GM12875 (cell line): ENCODE measurements at regions not wholly inside any gene's neighbourhood (a gene's known extent, or its start where the extent isn't known, plus 50 kb on each side); places are given as distances from the start of the nearest gene placed in this dataset.
"Not testable (repeated sequence)": the region's sequence is repeated elsewhere in the genome, so short reads cannot be mapped to it uniquely, and the experiment has no call there.

Experiments
- H3K4me3 ChIP-seq: one replicate; pipeline ENCODE4 v1.5.1; 2011; ENCODE audit warnings: low read depth, low read length, control low read depth
- TF ChIP-seq, protein P1 (sequence below): IDR thresholded peaks from 2 replicates; pipeline ENCODE4 v1.5.1; 2011; ENCODE audit warnings: low read depth, mild to moderate bottlenecking, control low read depth, inconsistent platforms, low read length, moderate library complexity, borderline replicate concordance; ENCODE audit not compliant: insufficient read depth

GRCh38 chr1:163610486-163610885 is 288.7 kb downstream of the NUF2 start:
- no peak overlapping the region for H3K4me3 ChIP-seq
- TF ChIP-seq, protein P1, sequence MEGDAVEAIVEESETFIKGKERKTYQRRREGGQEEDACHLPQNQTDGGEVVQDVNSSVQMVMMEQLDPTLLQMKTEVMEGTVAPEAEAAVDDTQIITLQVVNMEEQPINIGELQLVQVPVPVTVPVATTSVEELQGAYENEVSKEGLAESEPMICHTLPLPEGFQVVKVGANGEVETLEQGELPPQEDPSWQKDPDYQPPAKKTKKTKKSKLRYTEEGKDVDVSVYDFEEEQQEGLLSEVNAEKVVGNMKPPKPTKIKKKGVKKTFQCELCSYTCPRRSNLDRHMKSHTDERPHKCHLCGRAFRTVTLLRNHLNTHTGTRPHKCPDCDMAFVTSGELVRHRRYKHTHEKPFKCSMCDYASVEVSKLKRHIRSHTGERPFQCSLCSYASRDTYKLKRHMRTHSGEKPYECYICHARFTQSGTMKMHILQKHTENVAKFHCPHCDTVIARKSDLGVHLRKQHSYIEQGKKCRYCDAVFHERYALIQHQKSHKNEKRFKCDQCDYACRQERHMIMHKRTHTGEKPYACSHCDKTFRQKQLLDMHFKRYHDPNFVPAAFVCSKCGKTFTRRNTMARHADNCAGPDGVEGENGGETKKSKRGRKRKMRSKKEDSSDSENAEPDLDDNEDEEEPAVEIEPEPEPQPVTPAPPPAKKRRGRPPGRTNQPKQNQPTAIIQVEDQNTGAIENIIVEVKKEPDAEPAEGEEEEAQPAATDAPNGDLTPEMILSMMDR, result no peak

DNA sequence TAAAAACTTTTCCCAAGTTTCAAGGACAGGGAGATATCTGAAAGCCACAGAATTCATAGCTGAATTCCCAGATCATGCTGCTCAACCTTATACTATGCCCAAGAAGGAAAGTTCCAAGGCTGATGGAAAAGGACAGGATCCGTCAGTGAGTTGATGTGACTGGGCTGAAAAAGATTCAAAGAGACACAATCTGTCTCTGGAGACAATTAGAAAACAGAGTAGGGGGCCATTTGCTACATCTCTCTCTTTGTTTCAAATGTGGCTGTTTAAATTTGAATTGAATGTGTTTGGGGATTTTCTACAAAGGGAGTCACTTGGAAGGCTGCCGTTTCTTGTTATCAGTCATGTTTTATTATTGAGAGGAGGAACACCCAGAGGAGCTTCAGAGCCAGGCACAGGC is 292.6 kb downstream of the NUF2 start:
- TF ChIP-seq, protein P1, result no peak
- no peak overlapping the region for H3K4me3 ChIP-seq

GRCh38 chr1:163628034-163628773 is 306.4 kb downstream of the NUF2 start:
- H3K4me3 ChIP-seq, result no peak overlapping the region
- TF ChIP-seq, protein P1, result no peak

GRCh38 chr1:163632269-163632668 is 310.5 kb downstream of the NUF2 start:
- H3K4me3 ChIP-seq, result no peak overlapping the region
- TF ChIP-seq, protein P1, result no peak

DNA sequence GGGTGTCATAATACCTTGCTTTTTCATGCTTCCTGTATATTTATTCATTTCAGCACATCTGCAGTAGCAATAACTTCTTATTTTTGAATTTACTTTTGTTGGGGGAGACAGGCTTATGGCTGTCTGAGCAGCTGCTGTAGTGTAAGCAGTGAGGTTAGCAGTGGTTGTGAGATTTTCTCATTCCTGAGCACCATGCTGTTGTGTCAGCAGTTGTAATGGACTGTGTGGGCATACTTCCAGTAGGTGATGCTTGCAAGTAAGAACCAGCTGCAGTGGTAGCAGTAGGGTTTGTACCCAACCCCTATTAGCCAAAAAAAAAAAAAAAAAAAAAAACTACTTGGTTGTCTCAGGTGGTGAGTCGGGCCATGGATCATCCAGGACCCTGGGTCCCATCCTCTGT is 311.6 kb downstream of the NUF2 start:
- TF ChIP-seq, protein P1, result no peak
- H3K4me3 ChIP-seq, result no peak overlapping the region

DNA sequence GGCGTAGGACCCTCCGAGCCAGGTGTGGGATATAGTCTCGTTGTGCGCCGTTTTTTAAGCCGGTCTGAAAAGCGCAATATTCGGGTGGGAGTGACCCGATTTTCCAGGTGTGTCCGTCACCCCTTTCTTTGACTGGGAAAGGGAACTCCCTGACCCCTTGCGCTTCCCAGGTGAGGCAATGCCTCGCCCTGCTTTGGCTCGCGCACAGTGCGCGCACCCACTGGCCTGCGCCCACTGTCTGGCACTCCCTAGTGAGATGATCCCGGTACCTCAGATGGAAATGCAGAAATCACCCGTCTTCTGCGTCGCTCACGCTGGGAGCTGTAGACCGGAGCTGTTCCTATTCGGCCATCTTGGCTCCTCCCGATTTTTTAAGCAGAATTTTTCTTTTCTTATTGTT is 323.9 kb downstream of the NUF2 start:
- not testable (repeated sequence) for H3K4me3 ChIP-seq

GRCh38 chr1:163650624-163651023 is 328.9 kb downstream of the NUF2 start:
- TF ChIP-seq, protein P1, result no peak
- H3K4me3 ChIP-seq, result no peak overlapping the region

- TF ChIP-seq, protein P1, result no peak
- H3K4me3 ChIP-seq, result no peak overlapping the region
Observed at GRCh38 chr1:163652441-163652840, 330.7 kb downstream of the NUF2 start.
